ENCODE measurements at regions not wholly inside any gene's neighbourhood (a gene's known extent, or its start where the extent isn't known, plus 50 kb on each side); places are given as distances from the start of the nearest gene placed in this dataset.

DNA sequence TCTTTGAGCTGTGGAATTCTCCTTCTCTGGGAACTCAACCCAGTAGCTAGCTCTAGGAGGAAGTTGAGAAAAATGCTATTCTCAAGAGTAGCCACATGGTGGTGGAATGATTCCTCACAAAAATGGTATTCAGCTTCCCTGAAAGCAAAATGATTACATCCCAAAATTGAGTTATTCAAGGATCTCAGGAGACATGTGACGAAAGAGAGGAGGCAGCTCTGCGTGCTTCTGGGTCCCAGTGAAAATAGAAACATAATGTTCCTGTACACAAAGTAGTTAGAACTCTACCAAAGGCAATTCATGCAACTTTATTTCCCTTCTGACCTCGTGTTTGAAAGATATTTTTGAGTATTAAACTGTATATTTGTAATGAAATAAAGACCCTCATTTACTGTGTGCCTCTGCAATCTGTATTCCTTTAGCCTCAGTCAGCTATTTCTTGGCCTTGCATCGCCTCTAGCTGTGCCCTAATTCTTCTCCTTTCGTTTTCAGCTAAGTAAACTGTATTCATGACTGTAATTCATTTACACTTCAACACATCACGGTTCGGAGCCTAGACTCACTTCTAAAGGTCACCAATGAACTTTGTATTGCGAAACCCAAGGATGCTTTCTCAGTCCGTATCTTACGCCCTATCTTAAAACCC lies 167.3 kb downstream of the FASLG start:
- no peak overlapping the region for H3K4me3 ChIP-seq (ENCODE audit: control insufficient read depth, low read depth, low read length)
- DNase-seq (ENCODE audit: low read depth): peak; percentile 97

DNA sequence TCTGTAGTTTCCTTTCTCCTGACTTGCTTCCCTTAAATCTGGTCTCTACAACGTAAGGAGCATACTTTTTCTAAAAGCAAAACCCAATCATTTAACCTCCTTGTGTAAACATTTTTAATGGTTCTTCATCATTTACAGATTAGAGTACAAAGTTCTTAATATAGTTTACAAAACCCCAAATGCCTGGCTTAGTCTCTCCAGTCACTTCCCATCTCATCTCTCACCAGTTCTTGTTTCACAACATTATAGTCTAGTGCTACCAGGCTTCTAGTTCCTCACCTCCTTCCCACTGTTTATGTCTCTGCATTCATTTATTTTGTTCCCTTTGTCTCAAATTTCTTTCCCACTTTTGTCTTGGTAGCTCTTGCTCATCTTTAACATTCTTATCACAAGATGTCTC lies 168.4 kb downstream of the FASLG start:
- DNase-seq (ENCODE audit: low read depth): no peak
- TF ChIP-seq, protein P1, sequence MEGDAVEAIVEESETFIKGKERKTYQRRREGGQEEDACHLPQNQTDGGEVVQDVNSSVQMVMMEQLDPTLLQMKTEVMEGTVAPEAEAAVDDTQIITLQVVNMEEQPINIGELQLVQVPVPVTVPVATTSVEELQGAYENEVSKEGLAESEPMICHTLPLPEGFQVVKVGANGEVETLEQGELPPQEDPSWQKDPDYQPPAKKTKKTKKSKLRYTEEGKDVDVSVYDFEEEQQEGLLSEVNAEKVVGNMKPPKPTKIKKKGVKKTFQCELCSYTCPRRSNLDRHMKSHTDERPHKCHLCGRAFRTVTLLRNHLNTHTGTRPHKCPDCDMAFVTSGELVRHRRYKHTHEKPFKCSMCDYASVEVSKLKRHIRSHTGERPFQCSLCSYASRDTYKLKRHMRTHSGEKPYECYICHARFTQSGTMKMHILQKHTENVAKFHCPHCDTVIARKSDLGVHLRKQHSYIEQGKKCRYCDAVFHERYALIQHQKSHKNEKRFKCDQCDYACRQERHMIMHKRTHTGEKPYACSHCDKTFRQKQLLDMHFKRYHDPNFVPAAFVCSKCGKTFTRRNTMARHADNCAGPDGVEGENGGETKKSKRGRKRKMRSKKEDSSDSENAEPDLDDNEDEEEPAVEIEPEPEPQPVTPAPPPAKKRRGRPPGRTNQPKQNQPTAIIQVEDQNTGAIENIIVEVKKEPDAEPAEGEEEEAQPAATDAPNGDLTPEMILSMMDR (conservative IDR thresholded peaks at IDR 0.05; ENCODE audit: control insufficient read depth, insufficient read depth, low read depth, low read length): no peak
- no peak overlapping the region for H3K4me3 ChIP-seq (ENCODE audit: control insufficient read depth, low read depth, low read length)

More for the DNA sequence above, 167.3 kb downstream of the FASLG start:
- TF ChIP-seq, protein P1 (conservative IDR thresholded peaks at IDR 0.05; ENCODE audit: control insufficient read depth, insufficient read depth, low read depth, low read length): peak; percentile 76

- TF ChIP-seq, protein P1 (conservative IDR thresholded peaks at IDR 0.05; ENCODE audit: control insufficient read depth, insufficient read depth, low read depth, low read length): no peak
These were observed 168.9 kb downstream of the FASLG start for GRCh38 chr1:172827841-172828240.

DNA sequence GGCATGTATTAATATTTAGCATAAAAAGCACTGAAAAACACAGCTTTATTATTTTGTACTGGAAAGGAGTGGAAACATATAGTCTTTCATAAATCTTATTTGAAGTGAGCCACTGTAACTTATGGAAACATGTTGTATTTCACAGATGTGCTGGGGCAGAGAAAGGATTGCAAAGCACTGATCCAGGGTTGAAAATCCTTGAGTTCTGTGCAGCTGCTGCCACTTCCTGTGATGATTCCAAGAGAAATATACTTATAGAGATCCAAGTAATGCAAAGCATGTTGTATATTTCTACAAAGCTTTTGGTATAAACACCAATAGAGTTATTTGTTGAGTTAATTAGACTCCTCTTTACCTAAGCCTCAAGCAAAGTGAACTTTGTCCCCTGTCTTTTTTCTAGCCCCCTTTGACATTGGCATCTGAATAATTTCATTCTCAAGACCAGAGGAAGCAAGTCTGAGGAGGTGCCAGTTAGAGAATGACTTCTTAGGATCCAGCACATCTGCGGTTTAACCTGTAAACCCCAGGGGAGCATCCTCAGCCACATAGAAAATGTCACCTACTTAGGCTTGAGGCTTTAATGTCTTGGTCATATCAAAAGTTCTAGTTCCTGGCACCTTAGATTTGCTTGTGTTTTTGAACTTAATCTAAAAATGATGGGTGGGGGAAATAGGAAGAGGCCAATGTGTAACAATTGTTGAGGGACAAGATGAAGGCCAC lies 173.3 kb downstream of the FASLG start:
- TF ChIP-seq, protein P1 (conservative IDR thresholded peaks at IDR 0.05; ENCODE audit: control insufficient read depth, insufficient read depth, low read depth, low read length): no peak
- DNase-seq (ENCODE audit: low read depth): no peak
- no peak overlapping the region for H3K4me3 ChIP-seq (ENCODE audit: control insufficient read depth, low read depth, low read length)

More at GRCh38 chr1:172827841-172828240, 168.9 kb downstream of the FASLG start:
- H3K4me3 ChIP-seq (ENCODE audit: control insufficient read depth, low read depth, low read length): no peak overlapping the region
- DNase-seq (ENCODE audit: low read depth): no peak

GRCh38 chr1:172833954-172834353 lies 175.1 kb downstream of the FASLG start:
- no peak overlapping the region for H3K4me3 ChIP-seq (ENCODE audit: control insufficient read depth, low read depth, low read length)
- TF ChIP-seq, protein P1 (conservative IDR thresholded peaks at IDR 0.05; ENCODE audit: control insufficient read depth, insufficient read depth, low read depth, low read length): no peak
- DNase-seq (ENCODE audit: low read depth): peak; percentile 38

- H3K4me3 ChIP-seq (ENCODE audit: control insufficient read depth, low read depth, low read length): no peak overlapping the region
- DNase-seq (ENCODE audit: low read depth): no peak
- TF ChIP-seq, protein P1 (conservative IDR thresholded peaks at IDR 0.05; ENCODE audit: control insufficient read depth, insufficient read depth, low read depth, low read length): no peak
These were observed 175.7 kb downstream of the FASLG start for GRCh38 chr1:172834609-172835008.
